ENCODE measurements at regions not wholly inside any gene's neighbourhood (a gene's known extent, or its start where the extent isn't known, plus 50 kb on each side); places are given as distances from the start of the nearest gene placed in this dataset.

DNA sequence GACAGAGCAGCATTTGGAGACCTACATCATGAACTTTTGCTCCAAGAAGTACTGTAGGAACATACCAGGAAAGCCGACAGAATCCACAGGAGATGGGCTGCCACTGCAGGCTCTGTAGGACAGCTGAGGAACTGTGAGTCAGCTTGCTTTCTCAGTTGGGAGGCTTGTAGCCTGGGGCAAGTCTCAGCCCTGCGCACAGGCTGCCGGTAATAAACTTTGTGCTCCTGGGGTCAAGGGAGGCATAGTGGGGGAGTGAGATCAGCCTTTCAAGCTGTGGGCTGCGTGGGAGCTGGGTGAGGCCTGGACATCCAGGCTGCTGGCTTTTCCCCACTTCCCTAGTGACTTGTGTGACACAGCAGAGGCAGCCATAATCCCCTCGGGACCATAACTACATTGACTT lies 718.0 kb upstream of the CDH10 start:
- Histone ChIP-seq H3K14ac (ENCODE audit: insufficient read length) (no peak overlapping the region), H3K4me2 (ENCODE audit: insufficient read depth in 1 of 2, low read depth in 2 of 2, low read length in 2 of 2) (no peak overlapping the region), H2BK12ac (ENCODE audit: low read depth, low read length) (0 out of 2 replicates have a peak overlapping the region, but pooled peaks have one; percentile 6), H3K27ac (ENCODE audit: low read depth, low read length) (no peak overlapping the region), H4K20me1 (replicated peaks in 1 of 2; ENCODE audit: control insufficient read depth in 1 of 2, insufficient read depth in 2 of 2, low read length in 2 of 2) (no peaks in the 10 kb centered on the region), H3K4me1 (replicated peaks in 1 of 4; ENCODE audit: control insufficient read depth in 3 of 4, insufficient read depth in 4 of 4, low read length in 3 of 4) (no peaks in the 10 kb centered on the region), H3K4ac (replicated peaks; ENCODE audit: insufficient read length, low read depth, low read length) (no peak overlapping the region), H4K5ac (ENCODE audit: insufficient read length, low read depth, low read length) (no peak overlapping the region), H3K36me3 (ENCODE audit: control insufficient read depth in 2 of 4, insufficient read depth in 4 of 4, low read length in 3 of 4) (no peaks in the 10 kb centered on the region), H3K27me3 (replicated peaks in 1 of 4; ENCODE audit: control insufficient read depth in 3 of 4, extremely low read depth in 1 of 4, insufficient read depth in 3 of 4, low read length in 3 of 4) (no peaks in the 10 kb centered on the region), H2BK5ac (ENCODE audit: low read depth, low read length) (no peak overlapping the region; the same call in 1 of the 2 replicates), H3K56ac (replicated peaks; ENCODE audit: insufficient read length, low read depth, low read length) (no peak overlapping the region), H2AK5ac (ENCODE audit: low read depth, low read length) (no peak overlapping the region), H3K23ac (ENCODE audit: insufficient read length) (no peak overlapping the region), H2BK120ac (replicated peaks; ENCODE audit: low read depth, low read length) (no peak overlapping the region), H3K9me3 (ENCODE audit: insufficient read depth in 2 of 2, low read depth in 1 of 2, low read length in 1 of 2) (no peaks in the 10 kb centered on the region), H4K91ac (replicated peaks; ENCODE audit: insufficient read length, low read length) (no peak overlapping the region), H3K23me2 (ENCODE audit: low read depth, low read length) (no peaks in the 10 kb centered on the region), H3K9ac (replicated peaks in 1 of 4; ENCODE audit: extremely low read depth in 1 of 4, low read depth in 3 of 4, low read length in 3 of 4) (no peak overlapping the region), H2BK20ac (ENCODE audit: low read length) (no peak overlapping the region), H2AFZ (ENCODE audit: low read length) (no peak overlapping the region), H3K18ac (ENCODE audit: extremely low read depth, low read length) (no peak overlapping the region), H3K79me1 (ENCODE audit: low read depth, low read length) (no peaks in the 10 kb centered on the region), H3K79me2 (ENCODE audit: control insufficient read depth in 1 of 2, insufficient read depth in 2 of 2, low read length in 2 of 2) (no peaks in the 10 kb centered on the region), H4K8ac (ENCODE audit: extremely low read depth, insufficient read depth, low read length) (no peak overlapping the region), H3K4me3 (ENCODE audit: extremely low read depth in 1 of 4, insufficient read depth in 2 of 4, low read depth in 3 of 4, low read length in 4 of 4) (no peak overlapping the region), H2BK15ac (ENCODE audit: low read length) (no peak overlapping the region)
- no peak for TF ChIP-seq ATF3 (IDR thresholded peaks at IDR 0.05; ENCODE audit: insufficient read depth, low read depth, low read length)
- TF ChIP-seq POLR2A (IDR thresholded peaks at IDR 0.05; ENCODE audit: control extremely low read depth in 1 of 2, low read depth in 2 of 2, low read length in 2 of 2) = no peak
- TF ChIP-seq BCL11A (IDR thresholded peaks at IDR 0.05; ENCODE audit: low read depth in 2 of 2, low read length in 2 of 2) = no peak
- no peak for TF ChIP-seq JUND (IDR thresholded peaks at IDR 0.05; ENCODE audit: low read length)
- WGBS, 2 experiments (ENCODE audit: extremely low coverage in 1 of 2, insufficient coverage in 1 of 2, insufficient read length in 1 of 2, insufficient replicate concordance in 2 of 2, low coverage in 1 of 2, low lambda C conversion rate in 2 of 2, missing lambda C conversion rate in 1 of 2) = 95% methylated on average over 5 of the region's 5 CpGs; no CpG with 5 or more reads in 1 of the 2 experiments
- FAIRE-seq (no peak), DNase-seq (ENCODE audit: low read depth in 1 of 2, low spot score in 2 of 2) (no peak)
- ChIA-PET POLR2A (ENCODE audit: partially characterized antibody) (no interaction called here), CTCF (ENCODE audit: partially characterized antibody) (interaction anchor here (0.6 kb wide), 1 partner anchor 97 kb away, joined by 3 read pairs; no protein-coding TSS in a partner anchor)

All from H1 (cell line).